ENCODE measurements at regions not wholly inside any gene's neighbourhood (a gene's known extent, or its start where the extent isn't known, plus 50 kb on each side); places are given as distances from the start of the nearest gene placed in this dataset.

- H3K9ac ChIP-seq (ENCODE audit: low read depth in 1 of 2, low read length in 2 of 2): no peak overlapping the region
- H3K27ac ChIP-seq (ENCODE audit: low read depth in 1 of 2, low read length in 2 of 2): no peak overlapping the region
- WGBS: 55% methylated on average over 3 of the region's 3 CpGs
- H3K4me1 ChIP-seq (ENCODE audit: control insufficient read depth in 4 of 4, insufficient read depth in 4 of 4, low read length in 3 of 4): peaks cover 0 to 9% (median 6%) of the 10 kb centered on the region in 4 donors
- no peak overlapping the region for H3K4me3 ChIP-seq (ENCODE audit: low read depth in 1 of 3, low read length in 3 of 3)
- H3K9me3 ChIP-seq (ENCODE audit: control insufficient read depth in 4 of 4, low read length in 3 of 4): no peaks in the 10 kb centered on the region
- TF ChIP-seq FOXA1 (IDR thresholded peaks at IDR 0.05) (no peak), SP1 (IDR thresholded peaks at IDR 0.05) (no peak), EGR1 (IDR thresholded peaks at IDR 0.05; ENCODE audit: low read depth in 2 of 2) (no peak), FOXA2 (IDR thresholded peaks at IDR 0.05) (no peak), MAX (IDR thresholded peaks at IDR 0.05) (no peak), GABPA (IDR thresholded peaks at IDR 0.05 in 1 of 2, conservative IDR thresholded peaks at IDR 0.05 in 1 of 2) (no peak), NR2F2 (IDR thresholded peaks at IDR 0.05) (no peak), YY1 (IDR thresholded peaks at IDR 0.05) (no peak), REST (IDR thresholded peaks at IDR 0.05) (no peak), HNF4A (conservative IDR thresholded peaks at IDR 0.05) (no peak), RXRA (IDR thresholded peaks at IDR 0.05) (no peak), ZBTB33 (IDR thresholded peaks at IDR 0.05) (no peak), CTCF (IDR thresholded peaks at IDR 0.05; ENCODE audit: low read depth, low read length, missing input control) (no peak)
- DNase-seq (ENCODE audit: low spot score): no peak
- no peaks in the 10 kb centered on the region for H3K36me3 ChIP-seq (ENCODE audit: control insufficient read depth in 4 of 4, insufficient read depth in 3 of 4, low read depth in 1 of 4, low read length in 3 of 4)
- no peaks in the 10 kb centered on the region for H3K27me3 ChIP-seq (ENCODE audit: control insufficient read depth in 4 of 4, insufficient read depth in 4 of 4, low read length in 3 of 4)
Observed at GRCh38 chr10:109620396-109620795, 302.9 kb downstream of the XPNPEP1 start.

GRCh38 chr10:109619914-109620313 is 303.4 kb downstream of the XPNPEP1 start:
- Histone ChIP-seq H3K27me3 (ENCODE audit: control insufficient read depth in 4 of 4, insufficient read depth in 4 of 4, low read length in 3 of 4) (no peaks in the 10 kb centered on the region), H3K4me3 (ENCODE audit: low read depth in 1 of 3, low read length in 3 of 3) (no peak overlapping the region), H3K27ac (ENCODE audit: low read depth in 1 of 2, low read length in 2 of 2) (no peak overlapping the region), H3K36me3 (ENCODE audit: control insufficient read depth in 4 of 4, insufficient read depth in 3 of 4, low read depth in 1 of 4, low read length in 3 of 4) (no peaks in the 10 kb centered on the region), H3K4me1 (ENCODE audit: control insufficient read depth in 4 of 4, insufficient read depth in 4 of 4, low read length in 3 of 4) (peaks cover 0 to 4% (median 2%) of the 10 kb centered on the region in 4 donors), H3K9ac (ENCODE audit: low read depth in 1 of 2, low read length in 2 of 2) (no peak overlapping the region), H3K9me3 (ENCODE audit: control insufficient read depth in 4 of 4, low read length in 3 of 4) (no peaks in the 10 kb centered on the region)
- TF ChIP-seq HNF4A (conservative IDR thresholded peaks at IDR 0.05): no peak
- no peak for TF ChIP-seq NR2F2 (IDR thresholded peaks at IDR 0.05)
- 91% methylated on average over 1 of the region's 1 CpG for WGBS
- DNase-seq (ENCODE audit: low spot score): no peak

Data from liver (tissue), 8 donors.